KMS-11 (cell line): ENCODE measurements at regions not wholly inside any gene's neighbourhood (a gene's known extent, or its start where the extent isn't known, plus 50 kb on each side); places are given as distances from the start of the nearest gene placed in this dataset.

Experiments used
- H2AFZ ChIP-seq: fragments of 200-600 bp; sonication (generic); 2 replicates; pipeline ENCODE4 v1.6.1; 2016; ENCODE audit warnings: antibody characterized with exemption, mixed run types, low read depth
- H3K27ac ChIP-seq: fragments of 200-600 bp; sonication (generic); 2 replicates; pipeline ENCODE4 v1.6.1; 2016; ENCODE audit warnings: mild to moderate bottlenecking, mixed run types
- H3K27me3 ChIP-seq: fragments of 200-600 bp; sonication (generic); 2 replicates; pipeline ENCODE4 v1.6.1; 2017; ENCODE audit warnings: mild to moderate bottlenecking, low read depth, mixed run types, moderate library complexity; ENCODE audit not compliant: insufficient read depth
- H3K36me3 ChIP-seq: fragments of 200-600 bp; sonication (generic); 2 replicates; pipeline ENCODE4 v1.6.1; 2017; ENCODE audit warnings: mild to moderate bottlenecking, mixed run types; ENCODE audit not compliant: insufficient read depth
- H3K4me1 ChIP-seq: fragments of 200-600 bp; sonication (generic); 2 replicates; pipeline ENCODE4 v1.6.1; 2016; ENCODE audit warnings: mild to moderate bottlenecking, low read depth, mixed run types; ENCODE audit not compliant: poor library complexity, severe bottlenecking
- H3K4me2 ChIP-seq: fragments of 200-600 bp; sonication (generic); 2 replicates; pipeline ENCODE4 v1.7.0; 2016; ENCODE audit warnings: mild to moderate bottlenecking, mixed run types
- H3K4me3 ChIP-seq: fragments of 200-600 bp; sonication (generic); IDR thresholded peaks from 2 replicates; pipeline ENCODE4 v1.6.1; 2017; ENCODE audit warnings: low read depth, low read length, mixed read lengths; ENCODE audit not compliant: insufficient read depth
- H3K79me2 ChIP-seq: fragments of 200-600 bp; sonication (generic); 2 replicates; pipeline ENCODE4 v1.6.1; 2016; ENCODE audit warnings: low read depth, mixed run types; ENCODE audit not compliant: insufficient read depth
- H3K9ac ChIP-seq: fragments of 200-600 bp; sonication (generic); 2 replicates; pipeline ENCODE4 v1.6.1; 2016; ENCODE audit warnings: mild to moderate bottlenecking, mixed run types
- H4K20me1 ChIP-seq: fragments of 200-600 bp; sonication (generic); 2 replicates; pipeline ENCODE4 v1.6.1; 2016; ENCODE audit warnings: mild to moderate bottlenecking, mixed run types; ENCODE audit not compliant: insufficient read depth
- CTCF ChIP-seq: fragments of 200-600 bp; sonication (generic); conservative IDR thresholded peaks from 2 replicates; pipeline ENCODE4 v1.6.1; 2017; ENCODE audit warnings: low read depth, mild to moderate bottlenecking, antibody characterized with exemption, low read length, moderate library complexity, mixed read lengths

DNA sequence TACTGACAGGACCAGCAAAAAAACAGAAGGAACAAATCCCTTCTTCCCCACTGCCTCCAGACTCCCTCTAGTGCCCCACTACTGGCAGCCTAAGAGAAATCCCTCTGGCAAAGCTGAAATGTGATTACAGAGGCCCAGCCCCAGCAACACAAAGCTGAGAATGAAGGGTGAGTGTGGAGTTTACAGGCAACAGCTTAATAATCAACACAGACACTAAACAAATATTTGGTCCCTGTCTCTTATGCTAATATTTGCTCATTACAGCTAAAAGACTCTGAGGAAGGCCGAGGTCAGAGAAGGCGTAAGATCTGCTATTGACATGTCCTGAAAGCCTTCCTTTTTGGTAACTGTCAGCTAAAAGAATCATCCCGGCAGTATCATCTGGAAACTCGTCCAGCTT, 308.5 kb upstream of the RASGRP1 start:
- H3K27ac ChIP-seq: no peak overlapping the region
- no peak overlapping the region for H3K4me3 ChIP-seq
- no peaks in the 10 kb centered on the region for H3K36me3 ChIP-seq
- H3K79me2 ChIP-seq: no peaks in the 10 kb centered on the region
- H3K27me3 ChIP-seq: no peaks in the 10 kb centered on the region
- no peak for TF ChIP-seq CTCF
- H3K4me2 ChIP-seq: no peak overlapping the region
- no peaks in the 10 kb centered on the region for H3K4me1 ChIP-seq
- H3K9ac ChIP-seq: no peak overlapping the region
- no peak overlapping the region for H2AFZ ChIP-seq
- H4K20me1 ChIP-seq: no peaks in the 10 kb centered on the region

DNA sequence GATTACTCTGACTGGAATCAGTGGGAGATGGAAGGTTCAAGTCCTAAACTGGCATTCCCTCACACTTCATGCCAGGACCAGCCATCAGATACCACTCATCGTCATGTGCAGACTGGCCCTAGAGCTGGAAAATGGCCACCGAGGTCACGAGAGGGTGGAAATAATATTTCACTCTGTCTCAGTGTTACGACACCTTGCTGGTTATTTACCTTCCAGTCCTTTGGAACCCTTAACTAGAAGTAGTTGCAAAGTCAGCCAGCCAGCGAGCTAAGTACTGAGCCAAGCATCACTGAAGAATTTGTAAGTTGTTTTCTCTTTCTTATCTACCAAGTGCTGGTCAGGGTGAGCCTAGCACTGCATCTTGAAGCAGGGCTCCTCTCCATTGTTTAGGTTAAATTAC, 309.9 kb upstream of the RASGRP1 start:
- Histone ChIP-seq H2AFZ (no peak overlapping the region), H3K4me2 (no peak overlapping the region), H4K20me1 (no peaks in the 10 kb centered on the region), H3K27ac (no peak overlapping the region), H3K4me1 (no peaks in the 10 kb centered on the region), H3K27me3 (no peaks in the 10 kb centered on the region), H3K36me3 (no peaks in the 10 kb centered on the region), H3K79me2 (no peaks in the 10 kb centered on the region), H3K9ac (no peak overlapping the region), H3K4me3 (no peak overlapping the region)
- no peak for TF ChIP-seq CTCF

- no peaks in the 10 kb centered on the region for H4K20me1 ChIP-seq
- H3K4me3 ChIP-seq: no peak overlapping the region
- no peaks in the 10 kb centered on the region for H3K27me3 ChIP-seq
- H2AFZ ChIP-seq: no peak overlapping the region
- TF ChIP-seq CTCF: no peak
- H3K4me1 ChIP-seq: no peaks in the 10 kb centered on the region
- H3K9ac ChIP-seq: no peak overlapping the region
- H3K4me2 ChIP-seq: no peak overlapping the region
- H3K36me3 ChIP-seq: no peaks in the 10 kb centered on the region
- H3K27ac ChIP-seq: no peak overlapping the region
- H3K79me2 ChIP-seq: no peaks in the 10 kb centered on the region
Observed at GRCh38 chr15:38876211-38876610, 311.6 kb upstream of the RASGRP1 start.

DNA sequence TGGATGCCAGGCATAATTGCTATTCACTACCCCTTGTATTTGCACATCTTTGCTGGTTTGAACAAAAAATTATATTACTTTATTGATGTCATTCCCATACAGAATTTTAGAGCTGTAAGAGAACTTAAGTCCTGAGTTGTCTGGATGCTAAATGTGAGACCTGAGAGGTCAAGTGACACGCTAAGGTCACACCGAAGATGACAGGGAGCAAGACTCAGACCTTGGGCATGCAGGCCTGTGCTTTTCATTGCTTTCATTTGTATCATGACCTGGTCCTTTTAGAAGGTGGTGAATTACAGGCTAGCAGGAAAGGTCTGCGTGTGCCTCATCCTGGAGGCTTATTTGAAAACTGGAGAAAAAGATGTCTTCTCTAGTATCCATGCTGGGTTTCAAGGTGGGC, 312.0 kb upstream of the RASGRP1 start:
- no peaks in the 10 kb centered on the region for H3K27me3 ChIP-seq
- H3K4me2 ChIP-seq: no peak overlapping the region
- no peaks in the 10 kb centered on the region for H3K4me1 ChIP-seq
- no peak overlapping the region for H3K9ac ChIP-seq
- H3K4me3 ChIP-seq: no peak overlapping the region
- H3K27ac ChIP-seq: no peak overlapping the region
- H2AFZ ChIP-seq: no peak overlapping the region
- H3K79me2 ChIP-seq: no peaks in the 10 kb centered on the region
- TF ChIP-seq CTCF: no peak
- no peaks in the 10 kb centered on the region for H3K36me3 ChIP-seq
- H4K20me1 ChIP-seq: no peaks in the 10 kb centered on the region

DNA sequence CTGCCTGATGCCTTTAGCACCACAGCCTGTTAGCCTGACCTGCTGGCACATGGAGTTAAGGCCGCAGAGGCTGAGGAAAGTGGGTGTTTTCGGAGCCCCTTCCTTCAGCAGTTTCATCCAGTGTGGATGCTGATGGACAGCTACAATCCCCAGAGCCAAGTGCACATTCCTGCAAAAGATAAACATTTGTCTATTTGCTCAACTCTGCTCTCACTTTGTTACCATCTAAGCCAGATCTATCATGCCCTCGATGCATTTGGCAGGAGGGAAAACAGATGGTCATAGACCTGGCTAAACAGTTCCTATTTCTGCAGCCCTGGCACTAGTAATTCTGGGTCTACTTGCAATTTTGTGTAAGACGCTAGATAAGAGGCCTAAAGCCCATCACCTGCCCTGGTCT, 312.9 kb upstream of the RASGRP1 start:
- no peak for TF ChIP-seq CTCF
- no peaks in the 10 kb centered on the region for H3K27me3 ChIP-seq
- no peak overlapping the region for H3K4me3 ChIP-seq
- no peaks in the 10 kb centered on the region for H3K79me2 ChIP-seq
- no peak overlapping the region for H3K9ac ChIP-seq
- H3K27ac ChIP-seq: no peak overlapping the region
- no peaks in the 10 kb centered on the region for H3K4me1 ChIP-seq
- no peaks in the 10 kb centered on the region for H3K36me3 ChIP-seq
- H3K4me2 ChIP-seq: no peak overlapping the region
- no peak overlapping the region for H2AFZ ChIP-seq
- H4K20me1 ChIP-seq: no peaks in the 10 kb centered on the region
